NCI-H1694 treated with DMSO at 0.1 percent for 48 hours (cell line): ENCODE measurements at regions not wholly inside any gene's neighbourhood (a gene's known extent, or its start where the extent isn't known, plus 50 kb on each side); places are given as distances from the start of the nearest gene placed in this dataset.
"Not testable (repeated sequence)": the region's sequence is repeated elsewhere in the genome, so short reads cannot be mapped to it uniquely, and the experiment has no call there.

Experiments
- DNase-seq: peaks from one replicate; lab custom pipeline; 2025; lab: John Stamatoyannopoulos, UW

DNA sequence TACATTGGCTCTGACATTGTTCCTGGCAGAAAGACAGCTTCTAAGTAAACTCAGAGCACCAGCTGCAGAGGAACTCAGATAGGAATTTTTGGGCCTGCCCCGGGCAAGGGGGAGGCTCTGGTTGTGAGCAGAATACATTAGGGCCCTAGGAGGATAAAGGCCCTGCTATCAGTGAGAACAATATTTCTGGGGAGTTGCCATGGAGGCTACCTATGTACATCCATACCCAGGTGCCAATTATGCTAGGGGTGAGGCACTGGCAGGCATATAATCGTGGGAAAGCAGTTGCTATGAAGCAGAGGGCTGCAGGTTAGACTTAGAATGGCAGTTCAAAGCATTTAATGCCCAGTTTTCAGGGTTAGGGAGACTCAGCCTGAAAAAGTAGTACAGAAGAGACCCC, 273.5 kb upstream of the EDA2R start:
- DNase-seq, result no peak

DNA sequence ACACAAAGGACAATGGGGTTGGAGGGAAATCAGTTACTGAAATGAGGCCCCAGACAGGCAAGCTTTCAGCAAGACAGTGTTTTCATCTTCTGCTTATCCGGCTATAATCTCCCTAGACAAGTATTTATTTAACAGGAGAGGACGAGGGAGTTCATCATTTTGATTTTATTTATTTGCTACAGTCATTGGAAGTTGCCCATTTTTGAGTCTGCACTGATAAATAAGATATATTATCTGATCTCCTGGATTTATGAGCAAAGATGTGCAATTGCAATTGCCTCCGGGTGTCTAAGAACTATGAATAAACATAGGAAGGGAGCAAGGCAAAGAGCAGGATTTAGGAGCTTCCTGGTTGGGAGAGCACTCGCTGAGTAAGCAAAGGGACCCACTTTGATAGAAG, 263.2 kb upstream of the EDA2R start:
- no peak for DNase-seq

DNA sequence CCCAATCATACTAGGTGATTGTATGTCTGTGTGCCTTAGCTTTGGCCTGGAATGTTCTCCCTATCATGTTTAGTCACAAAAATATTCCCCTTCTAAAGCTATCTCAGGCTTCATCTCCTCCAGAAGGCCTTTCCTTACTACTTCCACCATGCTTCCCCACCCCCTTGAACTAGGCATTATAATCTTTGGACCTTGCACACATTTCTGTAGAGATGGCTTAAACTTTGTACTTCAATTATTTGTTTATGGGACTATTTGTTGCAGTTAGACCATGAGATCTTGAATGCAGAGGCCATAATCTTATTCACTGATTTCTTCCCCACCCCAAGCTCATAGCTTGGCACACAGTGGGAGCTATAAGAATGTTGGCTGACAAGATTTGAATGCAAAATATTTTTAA, 262.0 kb upstream of the EDA2R start:
- no peak for DNase-seq

DNA sequence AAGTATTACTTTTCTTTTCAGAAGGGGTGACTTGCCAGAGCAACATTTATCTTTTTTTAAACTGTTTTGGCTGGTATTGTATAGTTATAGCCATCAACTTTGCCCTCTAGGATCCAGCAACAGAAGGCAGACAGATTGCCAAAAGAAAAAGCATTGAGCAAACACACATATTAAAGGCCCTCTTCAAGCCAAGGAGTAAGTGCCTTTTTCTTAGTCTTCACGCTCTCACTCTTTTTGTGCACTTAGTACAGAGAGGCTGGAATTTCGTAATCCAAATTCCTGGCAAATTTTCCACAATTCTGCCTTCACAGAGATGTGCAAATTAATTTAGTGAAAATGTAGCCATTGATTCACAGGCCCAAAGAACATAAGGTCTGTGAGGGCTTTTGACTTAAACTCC, 253.1 kb upstream of the EDA2R start:
- DNase-seq, result no peak

DNA sequence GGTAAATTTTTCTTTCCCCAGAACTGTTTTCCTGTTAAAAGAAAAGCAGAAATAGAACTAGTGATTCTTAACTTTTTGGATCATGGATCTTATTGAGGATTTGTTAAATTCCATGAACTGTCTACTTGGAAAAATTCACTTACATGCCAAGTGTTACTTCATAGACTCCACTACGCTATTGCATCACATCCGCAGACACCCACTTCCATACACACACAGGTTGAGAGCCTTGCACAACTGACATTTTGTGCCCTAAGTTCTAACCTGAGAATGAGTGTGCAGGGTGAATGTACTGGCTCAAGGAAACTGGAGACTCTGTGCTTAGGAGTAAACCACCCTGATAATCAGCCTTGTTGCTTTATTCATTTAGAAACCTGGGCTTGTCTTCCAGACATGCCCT, 250.5 kb upstream of the EDA2R start:
- no peak for DNase-seq

DNA sequence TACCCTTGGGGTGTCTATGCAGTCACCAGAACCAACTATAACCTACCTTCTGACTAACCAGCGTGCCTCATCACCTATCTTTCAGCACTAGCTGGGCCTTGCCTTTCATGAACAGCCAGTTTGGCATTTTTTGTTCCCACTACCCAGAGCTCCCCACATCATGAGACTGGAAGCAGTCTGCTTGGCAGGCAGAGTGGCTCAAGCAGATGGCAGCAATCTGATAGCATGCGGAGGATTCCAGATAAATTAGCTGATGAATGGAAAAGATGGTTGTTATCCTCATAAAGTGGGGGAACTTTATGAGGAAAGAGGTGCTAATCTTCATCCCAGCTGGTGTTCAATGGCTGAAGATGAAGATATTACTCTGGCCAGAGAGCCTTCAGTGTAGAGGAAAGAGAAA, 243.2 kb upstream of the EDA2R start:
- DNase-seq, result no peak

DNA sequence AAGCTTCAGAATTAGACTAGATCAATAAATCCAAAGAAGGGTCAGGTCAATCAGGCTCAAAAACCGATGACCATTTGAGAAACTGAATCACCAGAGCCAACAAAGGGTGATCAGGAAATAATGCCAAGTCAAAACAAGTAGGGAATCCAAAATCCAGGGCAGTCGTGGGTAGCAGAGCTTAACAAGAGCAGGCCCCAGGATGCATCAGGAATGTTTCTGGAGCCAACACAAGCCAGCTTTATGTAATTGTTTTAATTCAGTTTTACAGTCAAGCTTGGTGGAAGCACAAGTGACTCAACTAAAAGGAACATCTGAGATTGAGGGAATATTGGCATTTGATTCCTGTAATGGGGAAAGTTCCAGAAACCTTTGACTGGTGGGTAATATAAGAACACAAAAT, 237.9 kb upstream of the EDA2R start:
- no peak for DNase-seq

DNA sequence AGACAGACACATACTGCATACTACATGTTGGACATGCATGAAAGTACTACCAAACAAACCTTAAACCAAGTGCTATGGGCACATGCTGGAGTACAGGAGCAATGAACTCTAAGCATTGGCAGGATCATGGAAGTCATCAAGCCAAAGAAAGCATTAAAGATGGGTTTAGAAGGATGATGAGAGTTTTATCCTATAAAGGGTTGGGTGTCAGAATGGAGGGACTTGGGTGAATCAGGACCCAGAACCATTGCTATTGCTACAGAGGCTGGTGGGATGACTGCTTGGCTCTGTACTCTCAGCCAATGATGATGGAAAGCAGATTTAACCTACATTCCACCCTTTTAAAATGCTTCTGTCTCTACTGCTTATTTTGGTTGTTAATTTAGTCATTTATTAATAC, 233.9 kb upstream of the EDA2R start:
- DNase-seq, result peak; percentile 100

DNA sequence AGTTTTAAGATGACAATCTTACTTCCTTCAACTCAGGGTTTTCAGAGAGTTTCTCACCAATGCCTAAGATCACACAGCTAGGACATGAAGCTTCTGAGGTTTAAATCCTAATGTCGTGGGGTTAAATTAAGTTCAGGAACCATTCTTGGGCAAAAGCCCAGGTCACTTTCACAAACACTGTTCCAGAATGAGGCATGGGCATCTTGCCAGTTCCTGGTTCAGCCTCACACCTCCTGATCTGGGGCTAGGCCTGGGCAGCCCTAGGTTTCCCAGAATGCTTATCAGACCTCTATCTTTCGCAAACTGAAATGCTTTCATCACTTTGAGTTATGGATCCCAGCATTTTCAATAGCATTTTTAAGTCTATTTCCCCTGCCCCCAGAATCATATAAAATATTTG, 224.8 kb upstream of the EDA2R start:
- no peak for DNase-seq

DNA sequence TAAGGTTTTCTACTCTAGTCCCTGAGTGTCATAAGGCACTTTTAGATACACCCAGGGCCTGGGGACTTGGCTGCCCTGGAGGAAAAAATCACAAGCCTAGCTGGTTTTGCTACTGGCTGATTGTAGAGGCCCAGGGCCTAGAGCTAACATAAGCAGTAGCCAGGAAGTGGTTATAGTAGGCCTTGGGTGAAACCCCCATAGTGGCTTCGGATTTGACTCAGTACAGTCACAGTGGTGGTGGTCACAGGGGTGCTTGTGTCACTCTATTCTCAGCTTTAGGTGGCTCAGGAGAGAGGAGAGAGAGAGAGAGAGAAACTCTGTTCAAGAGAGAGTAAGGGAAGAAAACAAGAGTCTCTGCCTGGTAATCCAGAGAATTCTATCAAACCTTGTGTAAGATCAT, 194.5 kb upstream of the EDA2R start:
- DNase-seq, result no peak

DNA sequence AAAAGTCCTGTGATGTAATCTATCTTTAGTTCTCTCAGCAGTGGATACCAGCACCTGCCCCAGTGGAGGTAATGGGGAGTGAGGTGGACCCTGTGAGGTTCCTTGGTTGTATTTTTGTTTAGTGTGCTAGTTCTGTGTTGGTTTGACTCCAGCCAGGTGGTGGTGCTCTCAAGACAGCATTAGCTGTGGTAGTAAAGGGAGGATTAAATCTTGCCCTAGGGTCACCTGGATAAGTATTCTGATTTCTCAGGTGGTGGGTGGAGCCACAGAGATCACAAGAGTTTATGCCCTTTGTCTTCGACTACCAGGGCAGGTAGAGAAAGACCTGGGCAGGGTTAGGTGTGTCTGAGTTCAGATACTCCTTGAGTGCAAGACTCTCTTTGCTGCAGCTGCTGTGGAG, 176.3 kb upstream of the EDA2R start:
- DNase-seq, result no peak

DNA sequence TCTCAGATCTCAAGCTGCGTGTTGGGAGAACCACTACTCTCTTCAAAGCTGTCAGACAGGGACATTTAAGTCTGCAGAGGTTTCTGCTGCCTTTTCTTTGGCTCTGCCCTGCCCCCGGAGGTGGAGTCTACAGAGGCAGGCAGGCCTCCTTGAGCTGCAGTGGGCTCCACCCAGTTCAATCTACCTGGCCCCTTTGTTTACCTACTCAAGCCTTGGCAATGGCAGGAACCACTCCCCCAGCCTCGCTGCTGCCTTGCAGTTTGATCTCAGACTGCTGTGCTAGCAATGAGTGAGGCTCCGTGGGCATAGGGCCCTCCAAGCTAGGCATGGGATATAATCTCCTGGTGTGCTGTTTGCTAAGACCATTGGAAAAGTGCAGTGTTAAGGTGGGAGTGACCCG, 155.6 kb upstream of the EDA2R start:
- DNase-seq, result not testable (repeated sequence)

DNA sequence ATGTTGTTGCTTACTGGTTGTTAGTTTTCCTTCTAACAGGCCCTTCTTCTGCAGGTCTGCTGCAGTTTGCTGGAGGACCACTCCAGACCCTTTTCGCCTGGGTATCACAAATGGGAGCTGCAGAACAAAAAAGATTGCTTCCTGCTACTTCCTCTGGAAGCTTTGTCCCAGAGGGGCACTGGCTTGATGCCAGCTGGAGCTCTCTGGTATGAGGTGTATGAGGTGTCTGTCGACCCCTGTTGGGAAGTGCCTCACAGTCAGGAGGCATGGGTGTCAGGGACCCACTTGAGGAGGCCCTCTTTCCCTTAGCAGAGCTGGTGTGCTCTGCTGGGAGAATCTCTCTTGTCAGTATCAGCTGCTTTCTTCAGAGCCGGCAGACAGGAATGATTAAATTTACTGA, 127.4 kb upstream of the EDA2R start:
- no peak for DNase-seq

DNA sequence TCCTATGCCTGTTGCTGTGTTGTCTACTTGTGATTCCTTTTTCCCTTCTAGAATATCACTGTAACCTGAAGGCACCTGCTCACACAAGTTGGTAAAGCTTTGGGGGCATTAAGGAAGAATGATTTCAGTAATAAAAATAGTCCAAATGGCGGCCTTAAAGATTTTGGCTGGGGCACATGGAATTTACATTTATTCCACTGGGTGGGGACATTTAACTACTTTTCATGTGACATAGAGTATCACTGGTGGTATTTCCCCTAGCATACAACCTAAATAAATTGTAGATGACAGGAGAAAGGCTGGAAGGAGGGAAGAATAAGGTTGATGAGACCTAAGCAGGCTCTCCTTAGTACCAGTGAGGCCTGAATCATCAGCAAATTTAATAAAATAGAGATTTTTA, 121.8 kb upstream of the EDA2R start:
- no peak for DNase-seq

DNA sequence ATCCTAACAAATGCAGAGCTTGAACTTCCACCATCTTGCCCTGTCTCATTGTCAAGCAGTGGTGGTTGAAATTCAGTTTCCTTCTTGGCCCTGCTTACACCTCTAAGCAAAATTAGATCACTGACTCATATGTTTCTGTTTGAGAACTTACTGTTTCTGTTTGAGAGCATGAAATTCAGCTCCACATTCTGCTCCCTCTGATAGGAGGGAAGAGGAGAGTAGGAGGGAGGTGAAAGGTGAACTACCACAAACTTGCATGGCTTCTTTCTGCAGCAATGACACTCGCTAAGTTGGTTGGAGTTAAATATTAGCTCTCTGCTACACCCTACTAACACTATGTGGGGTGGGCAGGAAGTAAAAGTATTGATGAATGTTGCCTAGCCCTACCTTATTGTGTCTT, 117.8 kb upstream of the EDA2R start:
- DNase-seq, result no peak

DNA sequence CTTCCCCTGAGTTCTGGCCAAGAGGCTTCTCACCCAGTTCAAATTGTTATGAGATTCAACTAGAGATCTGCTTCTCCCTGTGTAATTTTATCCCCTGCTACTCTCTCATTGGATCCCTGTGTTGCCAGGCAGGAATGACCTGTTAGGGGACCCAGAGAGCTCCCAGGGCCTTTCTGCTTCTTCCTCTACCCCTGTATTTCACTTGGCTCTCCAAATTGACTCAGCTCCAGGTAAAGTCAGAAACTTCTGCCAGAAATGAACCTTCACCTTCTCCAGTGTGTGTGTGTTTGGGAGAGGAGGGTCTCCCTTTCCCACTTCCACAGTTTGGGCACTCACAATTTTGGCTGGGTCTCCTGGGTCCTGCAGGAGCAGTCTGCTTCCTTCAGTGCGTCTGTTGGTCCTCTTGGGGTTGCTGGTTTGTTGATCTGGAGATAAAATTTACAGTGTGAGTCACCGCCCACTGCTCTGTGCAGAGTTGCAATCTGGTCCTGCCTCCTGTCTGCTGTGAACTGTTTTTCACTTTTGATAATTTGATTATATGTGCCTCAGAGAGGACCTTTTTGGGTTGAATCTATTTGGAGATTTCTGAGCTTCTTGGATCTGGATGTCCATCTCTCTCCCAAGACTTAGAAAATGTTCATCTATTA, 112.4 kb upstream of the EDA2R start:
- DNase-seq, result no peak

DNA sequence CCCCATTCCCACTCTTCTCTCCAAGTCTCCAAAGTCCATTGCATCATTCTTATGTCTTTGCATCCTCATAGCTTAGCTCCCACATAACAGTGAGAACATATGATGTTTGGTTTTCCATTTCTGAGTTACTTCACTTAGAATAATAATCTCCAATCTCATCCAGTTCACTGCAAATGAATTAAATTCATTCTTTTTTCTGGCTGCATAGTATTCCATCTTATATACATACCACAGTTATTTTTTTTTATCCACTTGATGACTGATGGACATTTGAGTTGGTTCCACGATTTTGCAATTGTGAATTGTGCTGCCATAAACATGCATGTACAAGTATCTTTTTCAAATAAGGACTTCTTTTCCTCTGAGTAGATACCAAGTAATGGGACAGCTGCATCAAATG, 105.6 kb upstream of the EDA2R start:
- DNase-seq, result not testable (repeated sequence)

DNA sequence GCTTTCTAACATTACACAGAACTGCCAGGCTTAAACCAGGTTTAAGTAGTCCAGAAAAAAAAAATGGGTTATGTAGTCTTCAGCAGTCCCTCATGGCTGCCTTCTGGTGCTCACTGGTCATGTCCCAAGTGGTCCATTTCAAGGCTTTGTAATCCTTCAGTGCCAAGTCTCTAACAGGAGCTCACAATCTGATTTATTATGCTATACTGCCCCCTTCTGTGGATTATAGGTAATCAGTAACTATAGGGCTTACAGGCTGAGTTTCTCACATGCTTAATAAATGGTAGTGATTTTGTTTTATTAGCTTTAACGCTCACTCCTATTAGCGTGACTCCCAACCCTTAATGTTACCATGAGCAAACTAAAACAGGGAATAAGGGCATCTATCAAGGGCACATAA, 92.5 kb upstream of the EDA2R start:
- peak; percentile 0 for DNase-seq

DNA sequence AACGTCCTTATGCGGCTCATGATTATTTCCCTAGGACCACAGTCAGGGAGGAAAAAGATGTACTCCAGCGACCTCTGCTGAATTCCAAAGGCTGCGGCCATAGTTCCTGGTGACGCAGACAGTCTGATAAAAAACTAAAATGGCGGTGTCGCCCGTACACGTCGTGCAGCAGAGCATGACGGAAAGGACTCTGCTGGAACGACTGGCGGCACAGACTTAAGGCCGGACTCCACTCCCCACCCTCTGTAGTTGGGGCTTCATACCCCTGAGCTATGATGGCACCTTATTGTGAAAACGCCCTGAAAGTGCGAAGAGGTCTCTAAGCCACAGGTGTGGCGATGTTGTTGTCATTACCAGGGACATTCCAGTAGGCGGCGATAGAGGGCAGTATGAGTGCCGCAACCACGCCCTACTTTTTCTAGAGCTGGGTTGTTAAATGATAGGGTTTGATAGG, 90.0 kb upstream of the EDA2R start:
- DNase-seq, result peak; percentile 31

DNA sequence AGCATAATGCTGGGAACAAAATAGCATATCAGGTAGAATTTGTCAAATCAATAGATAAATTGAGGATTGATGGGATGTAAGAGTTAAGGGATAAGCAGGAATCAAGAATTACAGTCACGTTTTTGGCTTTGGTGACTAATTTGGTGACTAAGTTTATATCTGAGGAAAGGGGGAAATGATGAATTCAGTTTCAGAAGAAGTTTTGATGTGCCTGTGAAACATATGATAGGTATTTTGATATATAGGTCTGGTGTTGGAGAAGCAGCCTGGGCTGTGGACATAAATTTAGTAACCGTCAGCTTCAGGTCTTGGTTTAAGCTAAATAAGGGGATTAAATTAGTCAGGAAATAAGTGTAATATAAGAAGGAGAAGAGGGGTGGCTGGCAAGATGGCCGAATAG, 79.0 kb upstream of the EDA2R start:
- DNase-seq, result no peak

DNA sequence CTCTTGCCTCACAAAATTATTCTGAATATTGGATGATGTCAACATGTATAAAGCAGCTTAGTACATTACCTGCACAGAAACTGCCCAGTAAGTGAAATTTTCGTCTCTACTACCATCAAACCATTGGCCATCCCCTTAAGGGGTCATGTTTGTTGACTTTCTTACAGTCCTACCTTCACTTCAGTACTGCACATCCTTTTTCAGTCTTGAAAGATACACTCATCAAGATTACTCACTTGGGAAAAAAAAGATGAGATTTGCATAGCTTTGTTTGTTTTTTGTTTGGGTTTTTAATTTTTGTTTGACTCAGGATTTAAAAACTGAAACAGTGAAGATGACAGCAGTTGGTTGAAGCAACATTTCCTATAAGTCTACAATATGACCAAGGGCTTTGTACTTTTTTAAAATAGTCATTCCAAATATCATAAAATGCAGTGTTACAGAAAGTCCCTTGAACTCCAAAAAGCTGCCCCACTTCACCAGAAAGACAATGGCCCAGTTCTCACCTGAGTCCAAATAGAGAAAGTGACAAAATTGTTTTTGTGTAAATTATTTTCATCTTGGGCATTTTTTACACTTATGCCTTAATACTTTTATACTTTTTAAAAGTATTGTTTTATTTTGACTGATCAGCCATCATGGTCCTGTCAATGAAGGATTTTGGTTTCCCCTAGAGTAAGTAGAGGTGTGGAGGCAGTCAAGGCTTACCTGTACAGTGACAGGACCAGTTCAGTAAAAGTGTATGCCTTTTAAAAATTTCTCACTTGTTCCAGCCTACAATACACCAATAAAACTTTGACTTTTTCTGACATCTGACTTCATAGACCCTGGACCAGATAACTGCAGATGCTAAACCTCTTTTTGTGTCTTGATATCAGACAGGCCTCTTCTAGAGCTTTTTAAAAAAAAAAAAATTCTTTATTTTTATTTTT, 59.7 kb upstream of the EDA2R start:
- DNase-seq, result no peak

DNA sequence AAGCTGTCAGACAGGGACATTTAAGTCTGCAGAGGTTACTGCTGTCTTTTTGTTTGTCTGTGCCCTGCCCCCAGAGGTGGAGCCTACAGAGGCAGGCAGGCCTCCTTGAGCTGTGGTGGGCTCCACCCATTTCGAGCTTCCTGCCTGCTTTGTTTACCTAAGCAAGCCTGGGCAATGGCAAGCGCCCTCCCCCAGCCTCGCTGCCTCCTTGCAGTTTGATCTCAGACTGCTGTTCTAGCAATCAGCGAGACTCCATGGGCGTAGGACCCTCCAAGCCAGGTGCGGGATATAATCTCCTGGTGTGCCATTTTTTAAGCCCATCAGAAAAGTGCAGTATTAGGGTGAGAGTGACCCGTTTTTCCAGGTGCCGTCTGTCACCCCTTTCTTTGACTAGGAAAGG, 53.6 kb upstream of the EDA2R start:
- not testable (repeated sequence) for DNase-seq
